Osteoblast (primary cell): ENCODE measurements at regions not wholly inside any gene's neighbourhood (a gene's known extent, or its start where the extent isn't known, plus 50 kb on each side); places are given as distances from the start of the nearest gene placed in this dataset.
"Not testable (repeated sequence)": the region's sequence is repeated elsewhere in the genome, so short reads cannot be mapped to it uniquely, and the experiment has no call there.

Experiments used
- DNase-seq: peaks from one replicate; pipeline ENCODE4 v3.0.0; 2011; ENCODE audit warnings: low spot score, mixed read lengths; ENCODE audit not compliant: insufficient read length; ENCODE audit errors: missing footprints
- H2AFZ ChIP-seq: 2 replicates; pipeline ENCODE4 v1.6.0; 2011; ENCODE audit warnings: mild to moderate bottlenecking, low read length
- H3K27ac ChIP-seq: 2 replicates; pipeline ENCODE4 v1.5.1; 2011; ENCODE audit warnings: mild to moderate bottlenecking, low read depth, low read length, moderate library complexity
- H3K27me3 ChIP-seq: 2 replicates; pipeline ENCODE4 v1.6.0; 2012; ENCODE audit warnings: mild to moderate bottlenecking, control low read depth, inconsistent platforms, low read length, moderate library complexity; ENCODE audit not compliant: insufficient read depth
- H3K36me3 ChIP-seq: 2 replicates; pipeline ENCODE4 v1.5.1; 2011; ENCODE audit warnings: mild to moderate bottlenecking, low read length, control low read depth, moderate library complexity; ENCODE audit not compliant: insufficient read depth
- H3K4me1 ChIP-seq: 2 replicates; pipeline ENCODE4 v1.5.1; 2011; ENCODE audit warnings: mild to moderate bottlenecking, low read length, control low read depth, moderate library complexity; ENCODE audit not compliant: insufficient read depth
- H3K4me2 ChIP-seq: 2 replicates; pipeline ENCODE4 v1.6.0; 2011; ENCODE audit warnings: mild to moderate bottlenecking, low read length; ENCODE audit not compliant: insufficient read depth
- H3K4me3 ChIP-seq: fragments of 200-600 bp; sonication (generic); 3 replicates; pipeline ENCODE4 v1.5.1; 2012; ENCODE audit warnings: mild to moderate bottlenecking, low read length, inconsistent platforms; ENCODE audit not compliant: insufficient read depth
- H3K79me2 ChIP-seq: 2 replicates; pipeline ENCODE4 v1.6.0; 2012; ENCODE audit warnings: mild to moderate bottlenecking, low read length, control low read depth, inconsistent platforms; ENCODE audit not compliant: insufficient read depth
- H3K9me3 ChIP-seq: 2 replicates; pipeline ENCODE4 v1.5.1; 2011; ENCODE audit warnings: low read depth, low read length, control low read depth
- H4K20me1 ChIP-seq: 2 replicates; pipeline ENCODE4 v1.6.0; 2012; ENCODE audit warnings: mild to moderate bottlenecking, low read length, control low read depth; ENCODE audit not compliant: insufficient read depth
- CTCF ChIP-seq: IDR thresholded peaks from 2 replicates; pipeline ENCODE4 v1.5.1; 2011; ENCODE audit warnings: mild to moderate bottlenecking, low read depth, low read length, moderate library complexity; ENCODE audit errors: extremely low read depth

- H2AFZ ChIP-seq = no peak overlapping the region
- H4K20me1 ChIP-seq = no peaks in the 10 kb centered on the region
- no peak overlapping the region for H3K4me2 ChIP-seq
- H3K4me1 ChIP-seq = no peaks in the 10 kb centered on the region
- no peaks in the 10 kb centered on the region for H3K79me2 ChIP-seq
- no peaks in the 10 kb centered on the region for H3K36me3 ChIP-seq
- DNase-seq = no peak
- no peaks in the 10 kb centered on the region for H3K9me3 ChIP-seq
- TF ChIP-seq CTCF = no peak
- no peaks in the 10 kb centered on the region for H3K27me3 ChIP-seq
- no peak overlapping the region for H3K27ac ChIP-seq
- no peak overlapping the region for H3K4me3 ChIP-seq
These were observed 605.4 kb downstream of the DNAH5 start for GRCh38 chr5:13339093-13339492.

- not testable (repeated sequence) for H3K4me2 ChIP-seq, H3K4me3 ChIP-seq, H3K79me2 ChIP-seq, H3K9me3 ChIP-seq, H2AFZ ChIP-seq, H3K36me3 ChIP-seq, H3K4me1 ChIP-seq, DNase-seq, H3K27me3 ChIP-seq, H3K27ac ChIP-seq, H4K20me1 ChIP-seq
These were observed 609.5 kb downstream of the DNAH5 start for GRCh38 chr5:13335026-13335425.

- H3K27ac ChIP-seq = no peak overlapping the region
These were observed 612.9 kb downstream of the DNAH5 start for GRCh38 chr5:13331585-13331984.

GRCh38 chr5:13328316-13328715 is 616.2 kb downstream of the DNAH5 start:
- H2AFZ ChIP-seq = no peak overlapping the region
- no peak overlapping the region for H3K4me2 ChIP-seq
- H4K20me1 ChIP-seq = no peaks in the 10 kb centered on the region
- H3K9me3 ChIP-seq = peaks cover 4% of the 10 kb centered on the region
- no peak for TF ChIP-seq CTCF
- H3K27ac ChIP-seq = no peak overlapping the region
- H3K4me1 ChIP-seq = no peaks in the 10 kb centered on the region
- no peak overlapping the region for H3K4me3 ChIP-seq
- no peak for DNase-seq
- H3K27me3 ChIP-seq = no peaks in the 10 kb centered on the region
- H3K36me3 ChIP-seq = no peaks in the 10 kb centered on the region
- no peaks in the 10 kb centered on the region for H3K79me2 ChIP-seq

More at GRCh38 chr5:13331585-13331984, 612.9 kb downstream of the DNAH5 start:
- H3K4me3 ChIP-seq = no peak overlapping the region
- DNase-seq = peak; percentile 25
- H4K20me1 ChIP-seq = no peaks in the 10 kb centered on the region
- H3K27me3 ChIP-seq = no peaks in the 10 kb centered on the region
- no peaks in the 10 kb centered on the region for H3K36me3 ChIP-seq
- H3K4me1 ChIP-seq = no peaks in the 10 kb centered on the region
- no peaks in the 10 kb centered on the region for H3K79me2 ChIP-seq
- TF ChIP-seq CTCF = no peak
- no peak overlapping the region for H3K4me2 ChIP-seq
- no peak overlapping the region for H2AFZ ChIP-seq
- no peaks in the 10 kb centered on the region for H3K9me3 ChIP-seq
